22Rv1 (cell line): ENCODE measurements at regions not wholly inside any gene's neighbourhood (a gene's known extent, or its start where the extent isn't known, plus 50 kb on each side); places are given as distances from the start of the nearest gene placed in this dataset.

Experiments used
- CTCF ChIP-seq: fragments of 450-650 bp; IDR thresholded peaks from 2 replicates; pipeline ENCODE4 v1.5.1; 2017; ENCODE audit warnings: mild to moderate bottlenecking
- ZFX ChIP-seq: fragments of 450-650 bp; IDR thresholded peaks from 2 replicates; pipeline ENCODE4 v1.6.1; 2017; ENCODE audit warnings: antibody characterized with exemption, borderline replicate concordance

GRCh38 chr4:8938137-8938536 is 66.5 kb upstream of the HMX1 start:
- TF ChIP-seq CTCF (no peak), ZFX (no peak)
